Kidney (tissue), 13 donors: ENCODE measurements at regions not wholly inside any gene's neighbourhood (a gene's known extent, or its start where the extent isn't known, plus 50 kb on each side); places are given as distances from the start of the nearest gene placed in this dataset.

Experiments
- DNase-seq, 5 donors: peaks; one replicate each; pipeline ENCODE4 v3.0.0-alpha.2; 2013 to 2020
- FAIRE-seq: peaks from 2 replicates; lab custom pipeline; 2012; peaks lifted over from hg19 to GRCh38; lab: Jason Lieb, UNC
- H3K27ac ChIP-seq, 2 donors: one replicate each; pipeline ENCODE4 v1.7.0; 2013; ENCODE audit warnings: low read depth in 2 of 2, low read length in 2 of 2, inconsistent platforms in 1 of 2
- H3K27me3 ChIP-seq: one replicate; pipeline ENCODE4 v1.7.1; 2013; ENCODE audit warnings: low read length, inconsistent platforms; ENCODE audit not compliant: control insufficient read depth, insufficient read depth
- H3K36me3 ChIP-seq, 3 donors: one replicate each; pipeline versions ENCODE4 v1.7.0 to v1.7.1; 2013; ENCODE audit warnings: low read length in 3 of 3, control low read depth in 1 of 3, inconsistent platforms in 1 of 3; ENCODE audit not compliant: insufficient read depth in 3 of 3, control insufficient read depth in 2 of 3
- H3K4me1 ChIP-seq, 3 donors: one replicate each; pipeline versions ENCODE4 v1.7.0 to v1.7.1; 2013; ENCODE audit warnings: low read length in 3 of 3, inconsistent platforms in 1 of 3, low read depth in 1 of 3; ENCODE audit not compliant: control insufficient read depth in 2 of 3, insufficient read depth in 2 of 3
- H3K4me3 ChIP-seq, 3 donors: one replicate each; pipeline versions ENCODE4 v1.7.0 to v1.8.1; 2013; ENCODE audit warnings: low read length in 3 of 3, control low read depth in 1 of 3, inconsistent platforms in 1 of 3
- H3K9ac ChIP-seq, 3 donors: one replicate each; pipeline versions ENCODE4 v1.7.0 to v1.7.1; 2013; ENCODE audit warnings: low read length in 3 of 3, control low read depth in 1 of 3, inconsistent platforms in 1 of 3
- H3K9me3 ChIP-seq, 3 donors: one replicate each; pipeline versions ENCODE4 v1.7.0 to v1.7.1; 2013; ENCODE audit warnings: low read length in 3 of 3, control low read depth in 1 of 3, inconsistent platforms in 1 of 3; ENCODE audit not compliant: control insufficient read depth in 2 of 3, insufficient read depth in 1 of 3
- CTCF ChIP-seq: IDR thresholded peaks from 3 replicates; pipeline ENCODE4 v1.5.1; 2012; ENCODE audit warnings: mild to moderate bottlenecking, moderate library complexity, borderline replicate concordance; ENCODE audit not compliant: insufficient read depth; ENCODE audit errors: extremely low read depth
- intact Hi-C: fragments of 100-400 bp; cut with DNase I; formaldehyde crosslinking; loops from one replicate; pipeline ENCODE4 v1.11.1; 2022
- donor health status: control.
- donor health status: control.
- donor health status: control.
- donor health status: control.
- donor health status: control.
- donor health status: DM: yes; HTN: yes; CAD: no.
- donor health status: Normal renal cell carcinoma (clear cell type).

GRCh38 chrY:15996014-15996413, 1471.7 kb downstream of the NLGN4Y start:
- no peak for TF ChIP-seq CTCF
- no peak for DNase-seq
- no peak for FAIRE-seq
- Histone ChIP-seq H3K27ac (no peak overlapping the region), H3K4me1 (no peaks in the 10 kb centered on the region), H3K36me3 (no peaks in the 10 kb centered on the region), H3K4me3 (no peak overlapping the region), H3K27me3 (no peaks in the 10 kb centered on the region), H3K9ac (no peak overlapping the region), H3K9me3 (no peaks in the 10 kb centered on the region)
- intact Hi-C loops, result no loop called here

- Histone ChIP-seq H3K27me3 (no peaks in the 10 kb centered on the region), H3K27ac (no peak overlapping the region), H3K4me1 (no peaks in the 10 kb centered on the region), H3K9me3 (no peaks in the 10 kb centered on the region), H3K9ac (no peak overlapping the region), H3K36me3 (no peaks in the 10 kb centered on the region), H3K4me3 (no peak overlapping the region)
- no peak for DNase-seq
- intact Hi-C loops, result no loop called here
- TF ChIP-seq CTCF, result no peak
- no peak for FAIRE-seq
These were observed 1476.4 kb downstream of the NLGN4Y start for GRCh38 chrY:16000751-16001150.

GRCh38 chrY:16001896-16002295, 1477.6 kb downstream of the NLGN4Y start:
- H3K36me3 ChIP-seq, result no peaks in the 10 kb centered on the region
- no peaks in the 10 kb centered on the region for H3K27me3 ChIP-seq
- FAIRE-seq (no peak), DNase-seq (no peak)
- H3K4me3 ChIP-seq, result no peak overlapping the region
- H3K9ac ChIP-seq, result no peak overlapping the region
- no peaks in the 10 kb centered on the region for H3K4me1 ChIP-seq
- TF ChIP-seq CTCF, result no peak
- no peak overlapping the region for H3K27ac ChIP-seq
- intact Hi-C loops, result no loop called here
- H3K9me3 ChIP-seq, result no peaks in the 10 kb centered on the region

GRCh38 chrY:16051908-16052643, 1527.7 kb downstream of the NLGN4Y start:
- intact Hi-C loops, result no loop called here
- Histone ChIP-seq H3K9me3 (no peaks in the 10 kb centered on the region), H3K4me1 (peaks cover 0 to 4% (median 0%) of the 10 kb centered on the region in 3 donors), H3K27me3 (no peaks in the 10 kb centered on the region), H3K36me3 (no peaks in the 10 kb centered on the region), H3K27ac (no peak overlapping the region), H3K4me3 (no peak overlapping the region), H3K9ac (no peak overlapping the region)
- no peak for TF ChIP-seq CTCF
- FAIRE-seq (no peak), DNase-seq (no peak)
